Activated T-cell treated with anti-CD3 and anti-CD28 coated beads, Interleukin-2, amount 50 U/mL, for 72 hours (primary cell): ENCODE measurements at regions not wholly inside any gene's neighbourhood (a gene's known extent, or its start where the extent isn't known, plus 50 kb on each side); places are given as distances from the start of the nearest gene placed in this dataset.

Source experiments
- ATAC-seq, 2 donors: fragments of 150-1000 bp; cut with Tn5 transposase; replicated peaks in 1 of 2; 2 replicates each; pipeline ENCODE4 v1.10.0; 2021; ENCODE audit warnings: moderate library complexity in 2 of 2, mild to moderate bottlenecking in 1 of 2
- DNase-seq, 2 donors: peaks; one replicate each; pipeline ENCODE4 v3.0.0; 2021 to 2022; ENCODE audit warnings: mixed read lengths in 1 of 2
- H3K27ac Mint-ChIP-seq: one replicate; pipeline ENCODE4 v1.8.0; 2022; ENCODE audit warnings: mild to moderate bottlenecking, moderate library complexity, mixed read lengths
- H3K27me3 Mint-ChIP-seq: one replicate; pipeline ENCODE4 v1.8.0; 2022; ENCODE audit warnings: low read depth, mixed read lengths
- H3K36me3 Mint-ChIP-seq, 2 donors: one replicate each; pipeline ENCODE4 v1.8.0; 2022; ENCODE audit warnings: mixed read lengths in 2 of 2, mild to moderate bottlenecking in 1 of 2; ENCODE audit not compliant: insufficient read depth in 2 of 2
- H3K4me1 Mint-ChIP-seq: one replicate; pipeline ENCODE4 v1.8.0; 2022; ENCODE audit warnings: low read depth, mixed read lengths
- H3K4me3 Mint-ChIP-seq, 2 donors: one replicate each; pipeline ENCODE4 v1.8.0; 2022; ENCODE audit warnings: mild to moderate bottlenecking in 2 of 2, mixed read lengths in 2 of 2, moderate library complexity in 2 of 2
- H3K9me3 Mint-ChIP-seq, 2 donors: one replicate each; pipeline ENCODE4 v1.8.0; 2022; ENCODE audit warnings: mixed read lengths in 2 of 2

DNA sequence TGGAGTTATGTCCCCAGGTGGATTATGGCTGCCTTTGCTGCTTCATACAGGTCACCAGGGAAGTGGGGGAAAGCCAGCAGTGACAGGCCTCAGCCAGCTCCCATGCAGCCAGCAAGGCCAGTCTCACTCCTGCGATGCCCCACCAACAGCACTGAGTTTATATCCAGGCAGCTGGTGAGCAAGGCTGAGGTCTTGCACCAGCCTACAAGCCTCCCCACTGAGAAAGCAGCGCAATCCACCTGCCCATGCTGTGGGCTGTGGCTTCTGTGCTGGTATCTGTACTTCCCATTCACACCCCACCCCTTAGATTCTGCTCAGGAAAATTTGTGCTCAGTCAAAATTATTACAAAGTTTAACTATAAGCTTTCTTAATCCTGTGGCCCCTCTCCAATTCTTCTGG, 153.5 kb downstream of the HHIP start:
- Mint-ChIP-seq H3K27me3 (no peaks in the 10 kb centered on the region), H3K36me3 (no peaks in the 10 kb centered on the region), H3K9me3 (peaks cover 1 to 7% of the 10 kb centered on the region in 2 donors), H3K4me3 (no peak overlapping the region), H3K27ac (no peak overlapping the region), H3K4me1 (no peaks in the 10 kb centered on the region)
- ATAC-seq = no peak
- DNase-seq = no peak

GRCh38 chr4:144801731-144802130, 155.8 kb downstream of the HHIP start:
- Mint-ChIP-seq H3K36me3 (no peaks in the 10 kb centered on the region), H3K4me1 (no peaks in the 10 kb centered on the region), H3K27me3 (no peaks in the 10 kb centered on the region)

GRCh38 chr4:144808034-144808433, 162.1 kb downstream of the HHIP start:
- no peaks in the 10 kb centered on the region for H3K27me3 Mint-ChIP-seq
- no peaks in the 10 kb centered on the region for H3K4me1 Mint-ChIP-seq
- H3K9me3 Mint-ChIP-seq = peaks cover 2 to 9% of the 10 kb centered on the region in 2 donors
- DNase-seq (no peak), ATAC-seq (no peak)
- H3K4me3 Mint-ChIP-seq = no peak overlapping the region
- no peak overlapping the region for H3K27ac Mint-ChIP-seq
- peaks cover 3 to 6% of the 10 kb centered on the region in 2 donors for H3K36me3 Mint-ChIP-seq

More at GRCh38 chr4:144801731-144802130, 155.8 kb downstream of the HHIP start:
- Mint-ChIP-seq H3K27ac (no peak overlapping the region), H3K4me3 (no peak overlapping the region), H3K9me3 (peaks cover 1 to 7% of the 10 kb centered on the region in 2 donors)
- no peak for DNase-seq
- ATAC-seq = no peak

DNA sequence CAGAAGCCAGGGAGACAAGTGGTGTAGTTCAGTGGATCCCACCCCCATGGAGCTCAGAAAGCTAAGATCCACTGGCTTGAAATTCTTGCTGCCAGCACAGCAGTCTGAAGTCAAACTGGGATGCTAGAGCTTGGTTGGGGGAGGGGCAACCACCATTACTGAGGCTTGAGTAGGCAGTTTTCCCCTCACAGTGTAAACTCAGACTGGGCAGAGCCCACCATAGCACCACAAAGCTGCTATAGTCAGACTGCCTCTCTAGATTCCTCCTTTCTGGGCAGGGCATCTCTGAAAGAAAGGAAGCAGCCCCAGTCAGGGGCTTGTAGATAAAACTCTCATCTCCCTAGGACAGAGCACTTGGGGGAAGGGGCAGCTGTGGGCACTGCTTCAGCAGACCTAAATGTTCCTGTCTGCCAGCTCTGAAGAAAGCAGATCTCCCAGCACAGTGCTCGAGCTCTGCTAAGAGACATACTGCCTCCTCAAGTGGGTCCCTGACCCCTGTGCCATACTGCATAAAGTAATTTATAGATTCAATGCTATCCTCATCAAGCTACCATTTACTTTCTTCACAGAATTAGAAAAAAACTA, 163.2 kb downstream of the HHIP start:
- H3K4me3 Mint-ChIP-seq = no peak overlapping the region
- no peak for ATAC-seq
- no peaks in the 10 kb centered on the region for H3K27me3 Mint-ChIP-seq

DNA sequence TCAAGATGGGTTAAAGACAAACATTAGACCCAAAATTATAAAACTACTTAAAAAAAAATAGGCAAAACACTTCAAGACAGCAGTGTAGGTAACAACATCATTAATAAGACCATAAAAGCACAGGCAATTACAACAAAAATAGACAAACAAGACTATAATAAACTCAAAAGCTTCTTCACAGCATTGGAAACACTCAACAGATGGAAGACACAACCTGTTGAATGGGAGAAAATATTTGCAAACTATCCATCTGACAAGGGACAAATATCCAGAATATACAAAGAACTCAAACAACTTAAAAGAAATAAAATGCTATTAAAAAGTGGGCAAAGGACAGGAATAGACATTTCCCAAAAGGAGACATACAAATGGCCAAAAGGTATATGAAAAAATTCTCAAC, 170.7 kb downstream of the HHIP start:
- Mint-ChIP-seq H3K4me3 (no peak overlapping the region), H3K27me3 (no peaks in the 10 kb centered on the region), H3K4me1 (no peaks in the 10 kb centered on the region), H3K9me3 (peaks cover 0 to 4% of the 10 kb centered on the region in 2 donors), H3K27ac (no peak overlapping the region), H3K36me3 (no peaks in the 10 kb centered on the region)
- ATAC-seq (no peak), DNase-seq (no peak)

More for the DNA sequence above, 163.2 kb downstream of the HHIP start:
- DNase-seq = no peak
- peaks cover 2 to 9% of the 10 kb centered on the region in 2 donors for H3K9me3 Mint-ChIP-seq
- peaks cover 3 to 6% of the 10 kb centered on the region in 2 donors for H3K36me3 Mint-ChIP-seq
- H3K27ac Mint-ChIP-seq = no peak overlapping the region
- no peaks in the 10 kb centered on the region for H3K4me1 Mint-ChIP-seq

DNA sequence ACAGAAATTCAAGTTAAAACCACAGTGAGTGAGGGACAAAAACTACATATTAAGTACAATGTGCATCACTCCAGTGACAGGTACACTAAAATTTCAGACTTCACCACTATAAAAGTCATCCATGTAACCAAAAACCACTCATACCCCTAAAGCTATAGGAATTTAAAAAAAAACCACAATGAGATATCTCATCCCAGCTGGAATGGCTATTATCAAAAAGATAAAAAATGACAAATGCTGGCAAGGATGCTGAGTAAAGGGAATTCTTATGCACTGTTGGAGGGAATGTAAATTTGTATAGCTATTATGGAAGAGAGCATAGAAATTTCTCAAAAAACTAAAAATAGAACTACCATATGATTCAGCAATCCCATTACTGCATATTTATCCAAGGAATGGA, 171.1 kb downstream of the HHIP start:
- H3K4me3 Mint-ChIP-seq = no peak overlapping the region
- peaks cover 0 to 4% of the 10 kb centered on the region in 2 donors for H3K9me3 Mint-ChIP-seq
- no peaks in the 10 kb centered on the region for H3K4me1 Mint-ChIP-seq
- ATAC-seq (no peak), DNase-seq (no peak)
- H3K27me3 Mint-ChIP-seq = no peaks in the 10 kb centered on the region
- H3K36me3 Mint-ChIP-seq = no peaks in the 10 kb centered on the region
- H3K27ac Mint-ChIP-seq = peak overlapping the region; percentile 55

- Mint-ChIP-seq H3K9me3 (no peaks in the 10 kb centered on the region), H3K27me3 (no peaks in the 10 kb centered on the region), H3K36me3 (no peaks in the 10 kb centered on the region), H3K4me1 (no peaks in the 10 kb centered on the region), H3K27ac (no peak overlapping the region), H3K4me3 (no peak overlapping the region)
- ATAC-seq (no peak), DNase-seq (no peak)
These were observed 172.2 kb downstream of the HHIP start for GRCh38 chr4:144818136-144818535.

GRCh38 chr4:144819591-144819990, 173.6 kb downstream of the HHIP start:
- DNase-seq (no peak), ATAC-seq (no peak)
- Mint-ChIP-seq H3K4me1 (no peaks in the 10 kb centered on the region), H3K27me3 (no peaks in the 10 kb centered on the region), H3K36me3 (no peaks in the 10 kb centered on the region), H3K9me3 (no peaks in the 10 kb centered on the region), H3K27ac (no peak overlapping the region), H3K4me3 (no peak overlapping the region)

- Mint-ChIP-seq H3K4me3 (no peak overlapping the region), H3K27me3 (no peaks in the 10 kb centered on the region), H3K4me1 (no peaks in the 10 kb centered on the region), H3K9me3 (no peaks in the 10 kb centered on the region), H3K27ac (no peak overlapping the region), H3K36me3 (no peaks in the 10 kb centered on the region)
- no peak for DNase-seq
- no peak for ATAC-seq
These were observed 174.2 kb downstream of the HHIP start for GRCh38 chr4:144820011-144820727.

GRCh38 chr4:144820728-144821085, 174.8 kb downstream of the HHIP start:
- H3K27ac Mint-ChIP-seq = no peak overlapping the region
- DNase-seq = no peak
- H3K27me3 Mint-ChIP-seq = no peaks in the 10 kb centered on the region
- no peak for ATAC-seq
- H3K9me3 Mint-ChIP-seq = no peaks in the 10 kb centered on the region
- no peaks in the 10 kb centered on the region for H3K4me1 Mint-ChIP-seq
- no peak overlapping the region for H3K4me3 Mint-ChIP-seq
- H3K36me3 Mint-ChIP-seq = no peaks in the 10 kb centered on the region

- no peaks in the 10 kb centered on the region for H3K27me3 Mint-ChIP-seq
- no peaks in the 10 kb centered on the region for H3K36me3 Mint-ChIP-seq
- H3K4me1 Mint-ChIP-seq = no peaks in the 10 kb centered on the region
- ATAC-seq (no peak), DNase-seq (no peak)
- H3K4me3 Mint-ChIP-seq = no peak overlapping the region
- no peak overlapping the region for H3K27ac Mint-ChIP-seq
- peaks cover 2 to 3% of the 10 kb centered on the region in 2 donors for H3K9me3 Mint-ChIP-seq
These were observed 186.0 kb downstream of the HHIP start for GRCh38 chr4:144831971-144832370.

GRCh38 chr4:144845411-144845810, 199.5 kb downstream of the HHIP start:
- Mint-ChIP-seq H3K4me1 (no peaks in the 10 kb centered on the region), H3K4me3 (no peak overlapping the region), H3K9me3 (peaks cover 0 to 5% of the 10 kb centered on the region in 2 donors), H3K36me3 (peaks cover 0 to 4% of the 10 kb centered on the region in 2 donors), H3K27ac (no peak overlapping the region), H3K27me3 (no peaks in the 10 kb centered on the region)
- ATAC-seq = no peak
- DNase-seq = no peak

GRCh38 chr4:144851948-144852347, 206.0 kb downstream of the HHIP start:
- H3K27ac Mint-ChIP-seq = no peak overlapping the region
- DNase-seq (no peak), ATAC-seq (no peak)
- no peaks in the 10 kb centered on the region for H3K27me3 Mint-ChIP-seq
- no peaks in the 10 kb centered on the region for H3K36me3 Mint-ChIP-seq
- H3K4me1 Mint-ChIP-seq = no peaks in the 10 kb centered on the region
- H3K4me3 Mint-ChIP-seq = no peak overlapping the region
- H3K9me3 Mint-ChIP-seq = peaks cover 1 to 2% of the 10 kb centered on the region in 2 donors

GRCh38 chr4:144861471-144861870, 215.5 kb downstream of the HHIP start:
- H3K27ac Mint-ChIP-seq = no peak overlapping the region
- no peak overlapping the region for H3K4me3 Mint-ChIP-seq
- ATAC-seq (no peak), DNase-seq (no peak)
- no peaks in the 10 kb centered on the region for H3K4me1 Mint-ChIP-seq
- no peaks in the 10 kb centered on the region for H3K27me3 Mint-ChIP-seq
- H3K9me3 Mint-ChIP-seq = peaks cover 7 to 9% of the 10 kb centered on the region in 2 donors
- no peaks in the 10 kb centered on the region for H3K36me3 Mint-ChIP-seq
